Naive B cell (primary cell): ENCODE measurements at regions not wholly inside any gene's neighbourhood (a gene's known extent, or its start where the extent isn't known, plus 50 kb on each side); places are given as distances from the start of the nearest gene placed in this dataset.
"Not testable (repeated sequence)": the region's sequence is repeated elsewhere in the genome, so short reads cannot be mapped to it uniquely, and the experiment has no call there.

Experiments used
- ATAC-seq, 2 donors: fragments of 150-1000 bp; cut with Tn5 transposase; 2 replicates each; pipeline ENCODE4 v1.10.0; 2021; ENCODE audit warnings: low read depth in 2 of 2, mild to moderate bottlenecking in 2 of 2, moderate library complexity in 2 of 2
- DNase-seq: peaks from one replicate; pipeline ENCODE4 v3.0.0; 2022
- H3K27ac Mint-ChIP-seq, 6 donors: one replicate each; pipeline ENCODE4 v1.8.0; 2020 to 2022; ENCODE audit warnings: mild to moderate bottlenecking in 6 of 6, mixed read lengths in 6 of 6, moderate library complexity in 5 of 6, inconsistent platforms in 2 of 6
- H3K27me3 Mint-ChIP-seq, 3 donors: one replicate each; pipeline ENCODE4 v1.8.0; 2021 to 2022; ENCODE audit warnings: mixed read lengths in 3 of 3, mild to moderate bottlenecking in 1 of 3
- H3K36me3 Mint-ChIP-seq, 2 donors: one replicate each; pipeline ENCODE4 v1.8.0; 2020 to 2022; ENCODE audit warnings: mixed read lengths in 2 of 2, inconsistent platforms in 1 of 2, mild to moderate bottlenecking in 1 of 2
- H3K4me1 Mint-ChIP-seq, 3 donors: one replicate each; pipeline ENCODE4 v1.8.0; 2020 to 2022; ENCODE audit warnings: mixed read lengths in 3 of 3, inconsistent platforms in 1 of 3, mild to moderate bottlenecking in 1 of 3, moderate library complexity in 1 of 3
- H3K4me3 Mint-ChIP-seq, 8 donors: one replicate each; pipeline ENCODE4 v1.8.0; 2020 to 2022; ENCODE audit warnings: mild to moderate bottlenecking in 8 of 8, mixed read lengths in 8 of 8, moderate library complexity in 8 of 8, inconsistent platforms in 2 of 8
- H3K9me3 Mint-ChIP-seq, 7 donors: one replicate each; pipeline ENCODE4 v1.8.0; 2020 to 2022; ENCODE audit warnings: mixed read lengths in 7 of 7, mild to moderate bottlenecking in 5 of 7, inconsistent platforms in 2 of 7, moderate library complexity in 1 of 7

DNA sequence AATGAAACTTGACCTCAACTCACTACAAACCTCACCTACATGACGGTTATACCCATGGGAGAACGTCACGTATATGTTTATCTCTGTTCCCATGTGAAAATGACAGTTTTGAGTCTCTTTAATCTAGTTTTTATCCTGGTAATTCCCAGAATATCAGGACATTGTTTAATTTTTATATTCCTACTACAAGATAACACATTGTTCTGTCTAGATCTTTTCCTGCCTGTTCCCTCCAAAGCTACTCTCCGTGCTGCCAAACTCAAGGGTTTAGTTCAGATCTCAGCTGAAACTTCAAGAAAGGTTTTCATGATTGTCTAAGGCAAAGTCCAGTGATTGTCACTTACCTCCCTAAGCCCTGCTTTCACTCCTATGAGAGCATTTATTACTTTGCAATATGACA, 1159.4 kb upstream of the SEMA6A start:
- Mint-ChIP-seq H3K9me3 (peaks cover 0 to 13% (median 7%) of the 10 kb centered on the region in 7 donors), H3K4me1 (no peaks in the 10 kb centered on the region), H3K27ac (no peak overlapping the region), H3K27me3 (no peaks in the 10 kb centered on the region), H3K36me3 (no peaks in the 10 kb centered on the region), H3K4me3 (no peak overlapping the region)
- ATAC-seq (no peak), DNase-seq (no peak)

- no peak for DNase-seq
- H3K4me3 Mint-ChIP-seq: no peak overlapping the region
Measured at GRCh38 chr5:117733051-117733450, 1158.4 kb upstream of the SEMA6A start.

DNA sequence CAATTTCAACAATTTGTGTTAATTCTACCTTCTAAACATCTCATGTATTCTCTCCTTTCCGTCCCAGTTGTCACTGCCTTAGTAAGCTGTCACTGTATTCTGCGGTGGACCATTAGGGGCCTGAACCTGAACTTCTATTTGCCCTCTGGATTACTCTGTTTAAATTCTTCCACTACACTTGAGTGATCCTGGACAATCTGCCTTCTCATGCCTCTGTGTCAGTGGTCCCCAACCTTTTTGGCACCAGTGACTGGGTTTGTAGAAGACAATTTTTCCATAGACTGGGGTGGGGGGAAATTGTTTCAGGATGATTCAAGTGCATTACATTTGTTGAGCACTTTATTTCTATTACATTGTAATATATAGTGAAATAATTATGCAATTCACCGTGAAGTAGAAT, 1157.6 kb upstream of the SEMA6A start:
- Mint-ChIP-seq H3K36me3 (no peaks in the 10 kb centered on the region), H3K4me3 (no peak overlapping the region), H3K9me3 (peaks cover 0 to 9% (median 2%) of the 10 kb centered on the region in 7 donors), H3K4me1 (no peaks in the 10 kb centered on the region), H3K27ac (no peak overlapping the region), H3K27me3 (no peaks in the 10 kb centered on the region)
- ATAC-seq (no peak), DNase-seq (no peak)

More at GRCh38 chr5:117733051-117733450, 1158.4 kb upstream of the SEMA6A start:
- Mint-ChIP-seq H3K27me3 (no peaks in the 10 kb centered on the region), H3K4me1 (no peaks in the 10 kb centered on the region), H3K9me3 (peaks cover 0 to 11% (median 6%) of the 10 kb centered on the region in 7 donors), H3K36me3 (no peaks in the 10 kb centered on the region), H3K27ac (no peak overlapping the region)
- ATAC-seq: no peak

DNA sequence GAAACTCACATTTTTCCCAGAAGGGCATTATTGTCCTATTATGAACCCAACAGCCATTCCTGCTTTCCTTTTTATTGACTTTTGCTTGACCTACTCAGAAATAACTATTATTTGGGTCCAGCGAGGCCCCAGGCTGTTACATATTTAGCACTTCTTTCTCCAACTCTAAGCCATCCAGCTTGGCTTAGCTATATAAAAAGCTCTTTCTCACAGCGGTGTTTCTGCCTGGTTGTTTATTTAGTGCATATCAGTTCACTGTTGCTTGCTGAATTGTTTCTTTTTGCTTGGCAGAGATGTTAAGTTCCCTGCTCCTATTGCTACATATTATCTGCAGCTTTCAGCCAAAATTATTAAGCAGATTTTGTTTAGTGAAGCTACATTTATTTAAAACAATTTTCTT, 1156.8 kb upstream of the SEMA6A start:
- no peak for ATAC-seq
- H3K27ac Mint-ChIP-seq: no peak overlapping the region
- H3K9me3 Mint-ChIP-seq: peaks cover 0 to 9% (median 3%) of the 10 kb centered on the region in 7 donors
- no peaks in the 10 kb centered on the region for H3K4me1 Mint-ChIP-seq
- H3K27me3 Mint-ChIP-seq: no peaks in the 10 kb centered on the region
- no peak for DNase-seq
- no peak overlapping the region for H3K4me3 Mint-ChIP-seq
- H3K36me3 Mint-ChIP-seq: no peaks in the 10 kb centered on the region

DNA sequence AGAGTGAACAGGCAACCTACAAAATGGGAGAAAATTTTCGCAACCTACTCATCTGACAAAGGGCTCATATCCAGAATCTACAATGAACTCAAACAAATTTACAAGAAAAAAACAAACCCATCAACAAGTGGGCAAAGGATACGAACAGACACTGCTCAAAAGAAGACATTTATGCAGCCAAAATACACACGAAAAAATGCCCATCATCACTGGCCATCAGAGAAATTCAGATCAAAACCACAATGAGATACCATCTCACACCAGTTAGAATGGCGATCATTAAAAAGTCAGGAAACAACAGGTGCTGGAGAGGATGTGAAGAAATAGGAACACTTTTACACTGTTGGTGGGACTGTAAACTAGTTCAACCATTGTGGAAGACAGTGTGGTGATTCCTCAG, 1146.2 kb upstream of the SEMA6A start:
- H3K4me1 Mint-ChIP-seq: not testable (repeated sequence)

DNA sequence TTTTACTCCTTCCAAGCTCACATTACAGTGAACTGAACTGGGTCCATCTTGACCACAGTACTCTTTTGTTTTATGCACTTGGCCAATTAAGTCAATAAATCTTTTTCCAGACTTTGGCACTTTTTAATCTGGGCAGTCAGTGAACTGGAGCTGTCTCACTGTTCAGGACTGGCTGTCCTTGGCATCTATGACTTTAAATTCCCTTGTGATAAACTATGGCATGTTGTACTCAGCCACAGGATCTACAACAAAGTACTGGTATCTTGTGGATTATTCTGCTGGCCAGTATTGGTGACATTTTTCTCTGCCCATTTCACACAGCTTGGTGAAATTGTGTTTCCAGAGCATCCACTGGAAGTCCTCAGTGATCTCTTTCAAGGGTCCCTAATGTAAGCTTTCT, 1144.8 kb upstream of the SEMA6A start:
- ATAC-seq: no peak
- Mint-ChIP-seq H3K4me1 (no peaks in the 10 kb centered on the region), H3K27me3 (no peaks in the 10 kb centered on the region), H3K9me3 (peaks cover 4 to 24% (median 15%) of the 10 kb centered on the region in 7 donors), H3K4me3 (no peak overlapping the region), H3K36me3 (no peaks in the 10 kb centered on the region), H3K27ac (no peak overlapping the region)
- no peak for DNase-seq

More for the DNA sequence above, 1146.2 kb upstream of the SEMA6A start:
- not testable (repeated sequence) for DNase-seq, H3K27me3 Mint-ChIP-seq, H3K4me3 Mint-ChIP-seq, ATAC-seq, H3K27ac Mint-ChIP-seq, H3K36me3 Mint-ChIP-seq
- H3K9me3 Mint-ChIP-seq: peaks cover 4 to 11% (median 9%) of the 10 kb centered on the region in 7 donors

DNA sequence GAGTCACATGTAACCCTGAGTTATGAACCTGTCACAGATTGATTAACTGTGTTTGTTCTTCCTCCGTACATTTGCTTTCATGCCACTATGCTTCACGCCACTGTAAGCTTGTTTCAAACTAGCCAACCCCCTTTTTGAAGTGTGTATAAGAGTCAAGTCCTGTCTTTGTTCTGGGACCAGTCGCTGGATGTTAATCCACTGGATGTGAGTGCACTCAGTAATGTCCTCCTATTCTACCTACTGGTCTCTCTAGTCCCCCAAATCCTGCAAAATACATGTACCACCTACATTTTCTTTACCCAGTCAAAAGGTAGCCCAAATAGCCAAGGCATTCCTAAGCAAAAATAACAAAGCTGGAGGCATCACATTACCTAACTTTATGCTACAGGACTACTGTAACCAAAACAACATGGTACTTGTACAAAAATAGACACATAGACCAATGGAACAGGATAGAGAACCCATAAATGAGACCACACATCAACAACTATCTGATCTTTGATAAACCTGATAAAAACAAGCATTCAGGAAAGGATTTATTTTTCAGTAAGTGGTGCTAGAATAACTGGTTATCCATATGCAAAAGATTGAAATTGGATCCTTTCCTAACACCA, 1139.1 kb upstream of the SEMA6A start:
- H3K4me3 Mint-ChIP-seq: no peak overlapping the region

DNA sequence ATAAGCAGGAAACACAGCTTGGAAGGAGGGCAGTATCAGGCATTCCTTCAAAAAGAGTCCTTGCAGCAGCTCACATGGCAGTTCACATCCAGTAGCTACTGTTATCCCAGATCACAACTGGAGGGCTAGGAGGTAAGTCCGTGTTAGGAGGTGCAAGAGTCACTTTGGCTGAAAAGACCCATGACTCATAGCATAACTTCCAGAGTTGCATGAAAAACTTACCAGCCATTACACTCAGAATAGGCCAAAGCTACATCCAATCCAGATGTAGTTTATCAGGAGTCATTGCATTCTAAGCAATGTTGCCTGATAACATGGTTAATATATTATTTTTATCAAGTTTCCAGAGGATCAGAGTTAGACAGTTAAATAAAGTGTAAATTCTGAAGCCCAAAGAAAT, 1126.4 kb upstream of the SEMA6A start:
- Mint-ChIP-seq H3K9me3 (peaks cover 0 to 6% (median 3%) of the 10 kb centered on the region in 7 donors), H3K36me3 (no peaks in the 10 kb centered on the region), H3K4me1 (no peaks in the 10 kb centered on the region), H3K27me3 (no peaks in the 10 kb centered on the region), H3K27ac (no peak overlapping the region), H3K4me3 (no peak overlapping the region)
- no peak for DNase-seq
- ATAC-seq: no peak

More for the DNA sequence above, 1139.1 kb upstream of the SEMA6A start:
- no peaks in the 10 kb centered on the region for H3K27me3 Mint-ChIP-seq
- H3K9me3 Mint-ChIP-seq: peaks cover 0 to 49% (median 24%) of the 10 kb centered on the region in 7 donors
- no peaks in the 10 kb centered on the region for H3K4me1 Mint-ChIP-seq
- peak overlapping the region in 1 of 6 donors; percentile 80 for H3K27ac Mint-ChIP-seq
- peak; percentile 0 for DNase-seq
- H3K36me3 Mint-ChIP-seq: no peaks in the 10 kb centered on the region
- ATAC-seq: no peak

GRCh38 chr5:117692606-117693005, 1118.0 kb upstream of the SEMA6A start:
- H3K4me3 Mint-ChIP-seq: no peak overlapping the region
- no peak overlapping the region for H3K27ac Mint-ChIP-seq
- no peaks in the 10 kb centered on the region for H3K27me3 Mint-ChIP-seq
- H3K9me3 Mint-ChIP-seq: peaks cover 0 to 3% (median 2%) of the 10 kb centered on the region in 7 donors
- H3K4me1 Mint-ChIP-seq: no peaks in the 10 kb centered on the region
- ATAC-seq: no peak
- no peak for DNase-seq
- no peaks in the 10 kb centered on the region for H3K36me3 Mint-ChIP-seq

DNA sequence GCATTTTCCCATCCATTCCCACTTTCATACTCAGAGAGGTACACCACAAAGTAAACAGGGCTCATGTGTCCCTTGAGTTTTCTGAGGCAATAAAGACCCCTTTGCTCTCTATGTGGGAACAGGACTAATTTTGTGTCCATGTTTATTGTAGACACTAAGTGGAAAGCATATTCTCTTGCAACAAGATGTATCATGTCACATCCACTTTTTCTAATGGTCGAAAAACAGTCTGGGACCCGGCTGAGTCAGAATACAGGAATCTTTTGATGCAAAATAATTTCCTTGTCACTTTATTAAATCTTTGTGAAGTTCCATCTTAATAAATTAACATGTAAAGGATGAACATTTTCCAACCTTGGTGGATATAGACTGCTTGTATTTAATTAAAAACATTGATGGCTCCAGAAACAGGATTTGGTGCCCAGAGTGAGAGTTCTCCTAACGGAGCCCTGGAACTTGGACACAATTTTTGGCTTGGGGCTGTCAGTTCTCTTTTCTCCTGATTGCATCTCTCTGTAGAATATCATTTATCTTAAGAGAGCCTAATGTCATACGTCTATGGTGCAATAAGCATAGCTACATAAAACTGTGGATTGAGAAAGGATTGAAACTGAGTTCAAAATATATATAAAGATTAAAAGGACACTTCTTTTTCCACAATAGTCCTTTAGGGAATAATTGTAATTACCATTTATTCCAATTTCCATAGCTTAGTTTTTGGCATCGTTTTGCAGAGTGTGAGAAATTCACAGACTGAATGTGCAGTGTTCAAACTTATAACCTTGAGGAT, 1116.7 kb upstream of the SEMA6A start:
- Mint-ChIP-seq H3K27ac (no peak overlapping the region), H3K9me3 (peaks cover 0 to 7% (median 2%) of the 10 kb centered on the region in 7 donors), H3K36me3 (no peaks in the 10 kb centered on the region), H3K4me3 (no peak overlapping the region), H3K27me3 (no peaks in the 10 kb centered on the region), H3K4me1 (no peaks in the 10 kb centered on the region)
- ATAC-seq (no peak), DNase-seq (no peak)

GRCh38 chr5:117690612-117691011, 1116.0 kb upstream of the SEMA6A start:
- Mint-ChIP-seq H3K4me1 (no peaks in the 10 kb centered on the region), H3K27ac (no peak overlapping the region), H3K27me3 (no peaks in the 10 kb centered on the region), H3K4me3 (no peak overlapping the region), H3K9me3 (peaks cover 0 to 7% (median 2%) of the 10 kb centered on the region in 7 donors), H3K36me3 (no peaks in the 10 kb centered on the region)
- ATAC-seq (no peak), DNase-seq (no peak)

DNA sequence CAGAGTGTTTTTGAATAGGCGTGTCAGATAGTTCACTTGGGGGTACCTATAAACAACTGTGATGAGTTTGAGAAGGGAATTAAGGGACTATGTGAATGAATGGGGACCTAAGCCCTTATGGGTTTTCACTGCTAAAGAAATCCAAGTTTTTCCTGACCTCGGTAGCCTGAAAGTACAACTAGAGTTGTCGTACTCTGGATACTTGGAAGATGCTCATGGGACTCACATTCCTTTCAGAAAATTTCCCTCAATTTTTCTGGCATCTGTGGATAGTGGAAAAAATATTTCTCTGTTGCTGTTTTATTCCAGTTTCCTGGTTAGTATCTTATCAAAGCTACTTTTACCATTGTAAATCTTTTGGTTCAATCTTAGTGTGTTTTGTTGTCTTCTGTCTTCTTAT, 1112.3 kb upstream of the SEMA6A start:
- peaks cover 0 to 7% (median 3%) of the 10 kb centered on the region in 7 donors for H3K9me3 Mint-ChIP-seq
- H3K27ac Mint-ChIP-seq: no peak overlapping the region
- no peak for DNase-seq
- no peaks in the 10 kb centered on the region for H3K4me1 Mint-ChIP-seq
- H3K4me3 Mint-ChIP-seq: no peak overlapping the region
- no peak for ATAC-seq
- no peaks in the 10 kb centered on the region for H3K36me3 Mint-ChIP-seq
- H3K27me3 Mint-ChIP-seq: no peaks in the 10 kb centered on the region

GRCh38 chr5:117682416-117682815, 1107.8 kb upstream of the SEMA6A start:
- no peak for ATAC-seq
- no peak for DNase-seq
- Mint-ChIP-seq H3K36me3 (no peaks in the 10 kb centered on the region), H3K27ac (no peak overlapping the region), H3K4me1 (peaks cover 0 to 2% (median 0%) of the 10 kb centered on the region in 3 donors), H3K27me3 (no peaks in the 10 kb centered on the region), H3K4me3 (no peak overlapping the region), H3K9me3 (peaks cover 0 to 13% (median 3%) of the 10 kb centered on the region in 7 donors)
